Stimulated activated memory B cell treated with anti-CD40 and anti-IgM and Interleukin-4, amounts not matched to agents 10 μg/mL and 1 μg/mL and 100 μg/mL, for 72 hours (primary cell): ENCODE measurements at regions not wholly inside any gene's neighbourhood (a gene's known extent, or its start where the extent isn't known, plus 50 kb on each side); places are given as distances from the start of the nearest gene placed in this dataset.
A peak's percentile ranks its signal among the peaks of the same experiment; 100 is the strongest.

Source experiments
- ATAC-seq: fragments of 150-1000 bp; cut with Tn5 transposase; 2 replicates; pipeline ENCODE4 v1.10.0; 2021
- H3K27ac Mint-ChIP-seq: one replicate; pipeline ENCODE4 v1.8.0; 2022; ENCODE audit warnings: mild to moderate bottlenecking, mixed read lengths
- H3K27me3 Mint-ChIP-seq: one replicate; pipeline ENCODE4 v1.8.0; 2022; ENCODE audit warnings: mixed read lengths
- H3K36me3 Mint-ChIP-seq: one replicate; pipeline ENCODE4 v1.8.0; 2022; ENCODE audit warnings: mixed read lengths
- H3K4me1 Mint-ChIP-seq: one replicate; pipeline ENCODE4 v1.8.0; 2022; ENCODE audit warnings: mixed read lengths
- H3K4me3 Mint-ChIP-seq: one replicate; pipeline ENCODE4 v1.8.0; 2022; ENCODE audit warnings: mild to moderate bottlenecking, moderate library complexity, mixed read lengths
- H3K9me3 Mint-ChIP-seq: one replicate; pipeline ENCODE4 v1.8.0; 2022; ENCODE audit warnings: mixed read lengths

DNA sequence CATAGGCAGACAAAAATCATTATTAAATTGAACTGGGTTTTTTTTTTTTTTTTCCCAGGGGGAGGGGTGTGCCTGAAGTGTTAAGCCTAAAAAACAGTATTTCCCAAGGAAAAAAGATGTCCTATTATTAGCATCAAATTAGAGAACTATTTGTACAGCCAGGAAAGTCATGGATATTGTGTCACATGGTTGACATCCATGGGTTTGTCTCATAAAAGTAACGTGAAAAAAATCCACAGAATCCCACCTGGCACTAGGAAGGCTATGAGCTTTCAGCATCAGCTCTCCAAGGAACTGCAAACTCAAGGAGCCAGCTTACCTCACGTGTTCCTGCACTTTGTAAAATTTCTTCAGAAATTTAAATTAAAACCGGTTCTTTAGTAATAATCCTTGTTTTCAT, 69.1 kb upstream of the EGLN3 start:
- ATAC-seq = no peak
- Mint-ChIP-seq H3K36me3 (no peaks in the 10 kb centered on the region), H3K27me3 (no peaks in the 10 kb centered on the region), H3K4me1 (no peaks in the 10 kb centered on the region), H3K9me3 (no peaks in the 10 kb centered on the region), H3K27ac (no peak overlapping the region), H3K4me3 (no peak overlapping the region)

DNA sequence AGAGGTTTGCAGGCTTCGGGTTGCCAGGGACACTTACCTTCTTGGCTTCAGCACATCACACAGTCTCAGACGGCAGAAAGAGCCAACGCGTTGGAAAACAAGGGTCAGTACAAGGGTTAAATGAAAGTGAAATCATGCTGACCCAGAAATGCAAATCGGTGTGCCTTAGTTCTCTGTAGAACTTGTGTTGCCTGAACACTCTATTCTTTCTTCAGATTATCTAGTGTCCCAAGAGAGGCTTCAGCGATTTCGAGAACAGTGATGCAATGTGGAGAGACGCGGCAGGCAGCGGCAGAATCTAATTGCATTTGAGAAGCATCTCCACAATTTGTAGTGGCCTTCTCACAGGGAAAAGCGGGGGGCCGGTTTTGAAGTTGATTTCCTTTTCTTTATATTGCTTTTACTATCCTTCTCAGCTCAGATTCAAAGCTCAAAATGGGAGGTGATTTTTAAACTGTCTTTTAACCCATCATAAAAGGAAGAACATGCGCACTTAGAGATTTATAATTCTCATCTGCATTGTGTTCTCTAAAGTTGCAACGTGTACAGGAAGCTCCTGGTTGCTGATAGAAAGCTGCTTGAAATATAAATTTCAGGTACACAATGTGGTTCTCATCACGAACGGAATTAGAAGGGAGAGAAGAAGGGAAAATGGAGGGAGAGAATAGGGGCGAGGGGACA, 67.8 kb upstream of the EGLN3 start:
- no peaks in the 10 kb centered on the region for H3K27me3 Mint-ChIP-seq
- H3K4me3 Mint-ChIP-seq = peak overlapping the region; percentile 59
- H3K4me1 Mint-ChIP-seq = no peaks in the 10 kb centered on the region
- peak overlapping the region; percentile 14 for H3K27ac Mint-ChIP-seq
- no peaks in the 10 kb centered on the region for H3K9me3 Mint-ChIP-seq
- H3K36me3 Mint-ChIP-seq = no peaks in the 10 kb centered on the region
- peak; percentile 50 for ATAC-seq

DNA sequence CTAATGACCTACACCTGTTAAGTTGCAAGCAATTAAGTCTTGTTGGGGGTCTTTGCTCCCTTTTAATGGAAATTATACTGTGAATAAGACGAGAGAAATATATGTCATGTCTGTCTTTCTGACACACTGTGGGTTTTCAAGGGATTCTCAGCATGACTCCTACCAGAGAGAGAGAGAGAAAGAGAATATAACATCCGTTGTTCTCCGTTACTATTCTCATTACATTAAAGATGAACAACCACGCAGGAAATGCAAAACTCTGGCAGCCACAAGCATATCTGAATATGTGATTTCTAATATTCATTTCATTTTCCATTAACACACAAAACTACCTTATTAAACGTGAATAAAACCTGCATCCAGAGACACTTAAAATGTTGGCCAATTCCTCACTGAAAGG, 67.3 kb upstream of the EGLN3 start:
- H3K4me3 Mint-ChIP-seq = peak overlapping the region; percentile 59
- no peaks in the 10 kb centered on the region for H3K36me3 Mint-ChIP-seq
- no peak overlapping the region for H3K27ac Mint-ChIP-seq
- H3K27me3 Mint-ChIP-seq = no peaks in the 10 kb centered on the region
- no peaks in the 10 kb centered on the region for H3K9me3 Mint-ChIP-seq
- H3K4me1 Mint-ChIP-seq = no peaks in the 10 kb centered on the region
- no peak for ATAC-seq

GRCh38 chr14:34015383-34015782, 64.5 kb upstream of the EGLN3 start:
- H3K36me3 Mint-ChIP-seq = no peaks in the 10 kb centered on the region
- no peak for ATAC-seq
- no peaks in the 10 kb centered on the region for H3K4me1 Mint-ChIP-seq
- H3K27ac Mint-ChIP-seq = no peak overlapping the region
- no peaks in the 10 kb centered on the region for H3K27me3 Mint-ChIP-seq
- no peak overlapping the region for H3K4me3 Mint-ChIP-seq
- no peaks in the 10 kb centered on the region for H3K9me3 Mint-ChIP-seq

- no peaks in the 10 kb centered on the region for H3K9me3 Mint-ChIP-seq
- no peaks in the 10 kb centered on the region for H3K27me3 Mint-ChIP-seq
- ATAC-seq = no peak
- H3K36me3 Mint-ChIP-seq = no peaks in the 10 kb centered on the region
- no peak overlapping the region for H3K27ac Mint-ChIP-seq
- H3K4me3 Mint-ChIP-seq = no peak overlapping the region
- no peaks in the 10 kb centered on the region for H3K4me1 Mint-ChIP-seq
Measured at GRCh38 chr14:34014936-34015335, 64.1 kb upstream of the EGLN3 start.

DNA sequence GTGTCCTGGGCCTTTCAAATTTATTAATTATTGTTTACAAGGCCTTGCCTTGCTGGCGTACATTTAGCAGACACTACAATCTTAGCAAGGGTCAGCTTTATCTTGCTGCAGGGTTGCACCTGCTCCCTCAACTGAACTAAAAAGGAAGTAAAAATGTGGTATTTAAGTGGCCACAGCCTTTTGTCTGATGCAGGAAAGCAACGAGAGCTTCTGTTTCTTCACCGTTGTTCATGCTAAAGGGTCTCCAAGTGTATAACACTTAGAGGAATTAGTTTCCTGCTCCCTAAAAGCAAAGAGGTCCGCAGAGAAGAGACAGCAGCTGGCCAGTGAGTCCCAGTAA, 62.8 kb upstream of the EGLN3 start:
- no peaks in the 10 kb centered on the region for H3K36me3 Mint-ChIP-seq
- no peaks in the 10 kb centered on the region for H3K27me3 Mint-ChIP-seq
- no peak for ATAC-seq
- no peak overlapping the region for H3K27ac Mint-ChIP-seq
- H3K4me3 Mint-ChIP-seq = no peak overlapping the region
- no peaks in the 10 kb centered on the region for H3K9me3 Mint-ChIP-seq
- no peaks in the 10 kb centered on the region for H3K4me1 Mint-ChIP-seq

- Mint-ChIP-seq H3K36me3 (no peaks in the 10 kb centered on the region), H3K4me3 (no peak overlapping the region), H3K9me3 (no peaks in the 10 kb centered on the region), H3K27ac (no peak overlapping the region), H3K4me1 (no peaks in the 10 kb centered on the region), H3K27me3 (no peaks in the 10 kb centered on the region)
- ATAC-seq = peak; percentile 60
Measured at GRCh38 chr14:34012978-34013720, 62.3 kb upstream of the EGLN3 start.

GRCh38 chr14:34012369-34012768, 61.5 kb upstream of the EGLN3 start:
- Mint-ChIP-seq H3K4me3 (no peak overlapping the region), H3K27ac (no peak overlapping the region)

DNA sequence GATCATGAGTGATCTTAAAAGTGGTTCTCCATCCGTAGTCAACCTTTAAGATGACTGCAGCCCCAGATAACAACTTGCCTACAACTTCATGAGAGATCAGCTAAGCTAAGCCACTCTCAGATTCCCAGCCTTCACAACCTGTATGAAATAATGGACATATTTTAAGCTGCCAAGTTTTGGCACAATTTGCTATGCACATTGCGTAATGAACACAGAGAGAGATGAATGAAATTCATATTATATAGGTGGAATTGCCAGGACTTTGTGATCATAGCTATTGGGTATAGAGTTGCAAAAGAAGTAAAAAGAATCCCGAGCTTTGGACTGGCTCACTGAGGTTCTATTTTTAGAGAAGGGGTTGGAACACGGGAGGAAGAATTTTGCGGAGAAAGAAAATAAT, 59.1 kb upstream of the EGLN3 start:
- peaks cover 3% of the 10 kb centered on the region for H3K9me3 Mint-ChIP-seq
- ATAC-seq = no peak
- H3K4me1 Mint-ChIP-seq = no peaks in the 10 kb centered on the region
- H3K36me3 Mint-ChIP-seq = no peaks in the 10 kb centered on the region
- H3K4me3 Mint-ChIP-seq = no peak overlapping the region
- no peaks in the 10 kb centered on the region for H3K27me3 Mint-ChIP-seq
- no peak overlapping the region for H3K27ac Mint-ChIP-seq

More at GRCh38 chr14:34012369-34012768, 61.5 kb upstream of the EGLN3 start:
- Mint-ChIP-seq H3K4me1 (no peaks in the 10 kb centered on the region), H3K9me3 (no peaks in the 10 kb centered on the region), H3K36me3 (no peaks in the 10 kb centered on the region), H3K27me3 (no peaks in the 10 kb centered on the region)
- ATAC-seq = no peak

- no peak for ATAC-seq
- Mint-ChIP-seq H3K27me3 (no peaks in the 10 kb centered on the region), H3K4me3 (no peak overlapping the region), H3K36me3 (no peaks in the 10 kb centered on the region), H3K4me1 (no peaks in the 10 kb centered on the region), H3K27ac (no peak overlapping the region), H3K9me3 (peaks cover 3% of the 10 kb centered on the region)
Measured at GRCh38 chr14:34007902-34008301, 57.0 kb upstream of the EGLN3 start.

DNA sequence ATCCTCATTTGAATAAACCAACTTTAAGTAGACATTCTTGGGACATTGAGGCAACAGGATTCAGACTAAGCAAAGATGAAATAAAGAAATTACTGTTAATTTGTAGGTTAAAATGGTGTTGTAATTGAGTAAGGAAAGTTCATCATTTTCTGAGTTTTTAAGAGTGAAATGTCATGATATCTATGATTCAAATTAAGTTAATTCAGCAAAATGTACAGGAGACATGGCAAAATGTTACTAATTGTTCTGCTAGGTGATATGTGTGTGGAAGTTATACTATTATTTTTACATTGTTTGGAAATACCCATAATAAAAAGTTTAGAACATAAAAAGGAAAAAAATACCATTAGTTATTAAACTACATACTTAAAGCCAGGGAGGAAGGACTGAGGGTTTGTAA, 55.0 kb upstream of the EGLN3 start:
- Mint-ChIP-seq H3K27me3 (no peaks in the 10 kb centered on the region), H3K36me3 (no peaks in the 10 kb centered on the region), H3K27ac (no peak overlapping the region), H3K4me3 (no peak overlapping the region), H3K9me3 (peaks cover 3% of the 10 kb centered on the region), H3K4me1 (no peaks in the 10 kb centered on the region)
- ATAC-seq = no peak

- Mint-ChIP-seq H3K36me3 (no peaks in the 10 kb centered on the region), H3K27me3 (no peaks in the 10 kb centered on the region)
Measured at GRCh38 chr14:34004881-34005280, 54.0 kb upstream of the EGLN3 start.

DNA sequence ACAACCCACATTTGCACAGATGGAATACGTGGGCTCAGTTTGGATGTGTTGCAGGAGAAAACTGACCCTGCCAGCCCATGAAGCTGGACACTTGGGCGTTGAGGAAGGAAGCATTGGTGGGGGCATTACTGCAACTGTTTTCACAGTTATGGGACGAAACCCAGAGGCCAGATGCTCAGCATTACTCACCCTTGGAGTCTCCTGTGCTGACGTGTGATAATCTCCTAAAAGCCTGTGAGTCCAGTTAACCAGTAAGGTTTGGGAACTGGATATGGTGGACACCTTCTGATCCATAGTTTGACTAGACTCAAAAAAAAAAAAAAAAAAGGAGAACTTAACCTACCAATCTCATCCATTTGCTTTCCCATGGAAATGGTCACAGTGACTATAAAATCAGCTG, 52.8 kb upstream of the EGLN3 start:
- Mint-ChIP-seq H3K4me1 (no peaks in the 10 kb centered on the region), H3K27me3 (no peaks in the 10 kb centered on the region)

More at GRCh38 chr14:34004881-34005280, 54.0 kb upstream of the EGLN3 start:
- no peak for ATAC-seq
- Mint-ChIP-seq H3K4me1 (no peaks in the 10 kb centered on the region), H3K9me3 (peaks cover 3% of the 10 kb centered on the region), H3K4me3 (no peak overlapping the region), H3K27ac (no peak overlapping the region)

GRCh38 chr14:34003082-34003668, 52.3 kb upstream of the EGLN3 start:
- no peak overlapping the region for H3K4me3 Mint-ChIP-seq
- no peaks in the 10 kb centered on the region for H3K36me3 Mint-ChIP-seq
- no peak overlapping the region for H3K27ac Mint-ChIP-seq
- no peaks in the 10 kb centered on the region for H3K4me1 Mint-ChIP-seq
- peaks cover 3% of the 10 kb centered on the region for H3K9me3 Mint-ChIP-seq
- ATAC-seq = no peak
- no peaks in the 10 kb centered on the region for H3K27me3 Mint-ChIP-seq

More for the DNA sequence above, 52.8 kb upstream of the EGLN3 start:
- Mint-ChIP-seq H3K9me3 (peaks cover 3% of the 10 kb centered on the region), H3K27ac (no peak overlapping the region), H3K36me3 (no peaks in the 10 kb centered on the region), H3K4me3 (no peak overlapping the region)
- ATAC-seq = no peak
